SW480 (cell line): ENCODE measurements at regions not wholly inside any gene's neighbourhood (a gene's known extent, or its start where the extent isn't known, plus 50 kb on each side); places are given as distances from the start of the nearest gene placed in this dataset.

Experiments used
- DNase-seq: peaks from one replicate; pipeline ENCODE4 v3.0.0-alpha.2; 2016; ENCODE audit warnings: low spot score

GRCh38 chr1:232445361-232446106, 184.4 kb downstream of the SIPA1L2 start:
- DNase-seq: no peak

GRCh38 chr1:232443372-232443771, 186.6 kb downstream of the SIPA1L2 start:
- no peak for DNase-seq

GRCh38 chr1:232441036-232441411, 188.9 kb downstream of the SIPA1L2 start:
- no peak for DNase-seq

GRCh38 chr1:232440325-232441035, 189.5 kb downstream of the SIPA1L2 start:
- no peak for DNase-seq

- DNase-seq: no peak
These were observed 190.9 kb downstream of the SIPA1L2 start for GRCh38 chr1:232439011-232439410.

- DNase-seq: no peak
These were observed 191.5 kb downstream of the SIPA1L2 start for GRCh38 chr1:232438476-232438875.

GRCh38 chr1:232437510-232437909, 192.4 kb downstream of the SIPA1L2 start:
- no peak for DNase-seq

GRCh38 chr1:232435729-232436128, 194.2 kb downstream of the SIPA1L2 start:
- DNase-seq: no peak

GRCh38 chr1:232432313-232432712, 197.6 kb downstream of the SIPA1L2 start:
- DNase-seq: no peak

- DNase-seq: no peak
These were observed 198.2 kb downstream of the SIPA1L2 start for GRCh38 chr1:232431748-232432147.

- DNase-seq: no peak
These were observed 198.6 kb downstream of the SIPA1L2 start for GRCh38 chr1:232431326-232431725.

GRCh38 chr1:232430467-232430866, 199.5 kb downstream of the SIPA1L2 start:
- no peak for DNase-seq

GRCh38 chr1:232428786-232429530, 201.0 kb downstream of the SIPA1L2 start:
- no peak for DNase-seq

- DNase-seq: no peak
These were observed 201.8 kb downstream of the SIPA1L2 start for GRCh38 chr1:232428036-232428645.

- DNase-seq: no peak
These were observed 203.1 kb downstream of the SIPA1L2 start for GRCh38 chr1:232426801-232427200.

GRCh38 chr1:232425421-232425820, 204.5 kb downstream of the SIPA1L2 start:
- DNase-seq: no peak

- no peak for DNase-seq
These were observed 206.3 kb downstream of the SIPA1L2 start for GRCh38 chr1:232423591-232423990.

GRCh38 chr1:232422898-232423297, 207.0 kb downstream of the SIPA1L2 start:
- no peak for DNase-seq

- DNase-seq: no peak
These were observed 207.8 kb downstream of the SIPA1L2 start for GRCh38 chr1:232422098-232422497.

GRCh38 chr1:232421143-232421796, 208.7 kb downstream of the SIPA1L2 start:
- DNase-seq: no peak

- DNase-seq: no peak
These were observed 212.2 kb downstream of the SIPA1L2 start for GRCh38 chr1:232417636-232418248.
